Astrocyte of the spinal cord (primary cell): ENCODE measurements at regions not wholly inside any gene's neighbourhood (a gene's known extent, or its start where the extent isn't known, plus 50 kb on each side); places are given as distances from the start of the nearest gene placed in this dataset.

Experiments
- DNase-seq: peaks from one replicate; pipeline ENCODE4 v3.0.0; 2011; ENCODE audit warnings: low read depth, low spot score
- H3K4me3 ChIP-seq: 2 replicates; pipeline ENCODE4 v1.5.1; 2011; ENCODE audit warnings: low read depth, mild to moderate bottlenecking, low read length, moderate library complexity
- in situ Hi-C: cut with HindIII; loops from 2 replicates; pipeline ENCODE4 v1.10.0; 2017; ENCODE audit warnings: low sequenced_read_pairs
- TF ChIP-seq, protein P1 (sequence below): IDR thresholded peaks from 2 replicates; pipeline ENCODE4 v1.5.1; 2012; ENCODE audit warnings: low read depth, mild to moderate bottlenecking, low read length, inconsistent platforms

DNA sequence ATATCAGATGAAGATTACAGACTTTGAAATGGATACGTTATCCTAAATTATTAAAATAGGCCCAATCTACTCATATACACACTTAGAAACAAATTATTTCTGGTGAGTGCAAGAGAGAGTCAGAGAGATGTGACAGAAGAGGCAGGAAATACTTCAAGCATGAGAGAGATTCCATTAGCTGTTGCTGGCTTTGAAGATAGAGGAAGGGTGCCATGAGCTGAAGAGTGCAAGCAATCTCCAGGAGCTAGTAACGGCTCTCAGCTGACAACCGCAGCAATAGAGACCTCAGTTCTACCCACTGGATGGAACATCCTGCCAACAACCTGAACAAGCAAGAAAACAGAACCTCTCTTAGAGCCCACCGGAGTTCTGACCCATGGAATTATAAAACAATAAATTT is 270.7 kb upstream of the SLITRK3 start:
- peak; percentile 50 for DNase-seq
- TF ChIP-seq, protein P1, sequence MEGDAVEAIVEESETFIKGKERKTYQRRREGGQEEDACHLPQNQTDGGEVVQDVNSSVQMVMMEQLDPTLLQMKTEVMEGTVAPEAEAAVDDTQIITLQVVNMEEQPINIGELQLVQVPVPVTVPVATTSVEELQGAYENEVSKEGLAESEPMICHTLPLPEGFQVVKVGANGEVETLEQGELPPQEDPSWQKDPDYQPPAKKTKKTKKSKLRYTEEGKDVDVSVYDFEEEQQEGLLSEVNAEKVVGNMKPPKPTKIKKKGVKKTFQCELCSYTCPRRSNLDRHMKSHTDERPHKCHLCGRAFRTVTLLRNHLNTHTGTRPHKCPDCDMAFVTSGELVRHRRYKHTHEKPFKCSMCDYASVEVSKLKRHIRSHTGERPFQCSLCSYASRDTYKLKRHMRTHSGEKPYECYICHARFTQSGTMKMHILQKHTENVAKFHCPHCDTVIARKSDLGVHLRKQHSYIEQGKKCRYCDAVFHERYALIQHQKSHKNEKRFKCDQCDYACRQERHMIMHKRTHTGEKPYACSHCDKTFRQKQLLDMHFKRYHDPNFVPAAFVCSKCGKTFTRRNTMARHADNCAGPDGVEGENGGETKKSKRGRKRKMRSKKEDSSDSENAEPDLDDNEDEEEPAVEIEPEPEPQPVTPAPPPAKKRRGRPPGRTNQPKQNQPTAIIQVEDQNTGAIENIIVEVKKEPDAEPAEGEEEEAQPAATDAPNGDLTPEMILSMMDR: no peak
- in situ Hi-C loops: no loop called here
- no peak overlapping the region for H3K4me3 ChIP-seq

- peak; percentile 71 for DNase-seq
- TF ChIP-seq, protein P1: no peak
- H3K4me3 ChIP-seq: no peak overlapping the region
- in situ Hi-C loops: no loop called here
Measured at GRCh38 chr3:165464736-165465135, 268.6 kb upstream of the SLITRK3 start.

GRCh38 chr3:165463531-165463930 is 267.3 kb upstream of the SLITRK3 start:
- TF ChIP-seq, protein P1: no peak
- in situ Hi-C loops: no loop called here
- H3K4me3 ChIP-seq: no peak overlapping the region
- no peak for DNase-seq

DNA sequence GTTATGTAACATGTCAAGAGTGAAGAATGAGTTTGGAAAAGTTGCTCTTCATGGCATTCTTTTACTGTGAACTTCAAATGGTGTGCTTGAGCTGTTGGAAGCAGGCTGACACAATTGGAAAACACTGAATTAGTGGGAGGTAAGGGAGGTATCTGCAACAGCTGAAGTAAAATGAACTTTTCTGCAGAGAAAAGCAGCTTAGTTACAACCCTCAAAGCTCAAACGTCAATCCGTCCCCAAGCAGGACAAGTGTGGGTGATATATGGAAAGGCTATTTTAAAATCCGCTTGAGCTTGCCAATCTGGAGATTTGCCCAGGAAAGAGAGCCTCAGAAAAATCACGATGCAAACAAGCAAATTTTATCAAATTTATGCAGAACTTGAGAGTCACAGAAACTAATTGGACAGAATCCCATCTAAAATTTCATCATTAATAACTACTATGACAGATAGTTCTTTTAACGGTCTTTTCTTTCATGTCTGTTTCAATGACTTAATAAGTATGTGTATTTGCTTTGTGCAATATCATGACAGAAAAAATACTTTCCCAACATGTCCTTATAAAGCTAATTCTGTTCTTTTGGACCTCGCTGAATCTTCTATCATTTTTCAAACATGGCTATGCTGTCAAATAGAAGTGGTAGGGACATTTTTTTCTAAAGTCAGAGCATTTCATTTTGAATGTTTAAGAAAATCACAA is 266.6 kb upstream of the SLITRK3 start:
- H3K4me3 ChIP-seq: no peak overlapping the region
- TF ChIP-seq, protein P1: no peak
- no peak for DNase-seq
- in situ Hi-C loops: no loop called here

GRCh38 chr3:165459924-165460835 is 264.0 kb upstream of the SLITRK3 start:
- H3K4me3 ChIP-seq: no peak overlapping the region
- in situ Hi-C loops: no loop called here
- TF ChIP-seq, protein P1: no peak
- DNase-seq: no peak

DNA sequence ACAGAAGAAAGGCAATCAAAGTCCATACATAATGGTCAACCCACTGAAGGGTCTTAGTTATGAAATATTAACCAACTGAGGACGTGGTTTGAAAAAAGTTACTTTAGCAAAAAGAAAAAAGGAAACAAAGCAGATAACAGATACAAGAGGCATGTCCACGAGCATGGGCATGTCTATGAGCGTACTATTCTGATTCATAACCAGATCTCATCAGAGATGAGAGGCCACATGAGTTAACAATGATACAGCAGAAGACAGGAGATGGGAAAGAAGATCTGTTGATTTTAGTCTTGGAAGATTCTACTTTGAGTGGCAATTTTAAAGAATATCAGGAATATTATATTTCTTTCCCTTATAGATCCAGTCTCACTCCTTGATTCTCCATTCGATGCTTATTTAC is 262.9 kb upstream of the SLITRK3 start:
- no peak overlapping the region for H3K4me3 ChIP-seq
- in situ Hi-C loops: no loop called here
- TF ChIP-seq, protein P1: no peak
- no peak for DNase-seq
